ENCODE measurements at regions not wholly inside any gene's neighbourhood (a gene's known extent, or its start where the extent isn't known, plus 50 kb on each side); places are given as distances from the start of the nearest gene placed in this dataset.
"Not testable (repeated sequence)": the region's sequence is repeated elsewhere in the genome, so short reads cannot be mapped to it uniquely, and the experiment has no call there.

DNA sequence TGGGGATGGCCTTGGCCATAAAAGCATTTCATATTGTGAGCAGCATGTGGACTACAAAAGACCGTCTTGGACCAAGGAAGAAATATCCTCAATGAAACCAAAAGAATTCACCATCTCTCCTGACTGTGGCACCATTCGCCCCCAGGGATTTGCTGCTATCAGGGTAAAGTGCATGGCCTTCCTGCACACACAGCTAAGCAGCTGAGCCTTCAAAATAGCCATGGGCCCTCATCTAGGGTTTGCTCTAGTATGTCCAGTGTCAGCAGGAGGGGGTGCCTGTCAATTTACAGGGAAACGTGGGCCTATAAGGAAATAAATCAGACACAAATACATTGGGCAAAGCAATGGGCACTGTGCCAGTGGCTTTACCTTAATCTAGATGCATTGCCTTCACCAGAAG, 296.6 kb upstream of the NBPF12 start:
- TF ChIP-seq POLR2AphosphoS5 (IDR thresholded peaks at IDR 0.05); CTCF (IDR thresholded peaks at IDR 0.05 in 8 of 11, conservative IDR thresholded peaks at IDR 0.05 in 3 of 11): not testable (repeated sequence)

Measured in spleen (tissue), 7 donors.